ENCODE measurements at regions not wholly inside any gene's neighbourhood (a gene's known extent, or its start where the extent isn't known, plus 50 kb on each side); places are given as distances from the start of the nearest gene placed in this dataset.

DNA sequence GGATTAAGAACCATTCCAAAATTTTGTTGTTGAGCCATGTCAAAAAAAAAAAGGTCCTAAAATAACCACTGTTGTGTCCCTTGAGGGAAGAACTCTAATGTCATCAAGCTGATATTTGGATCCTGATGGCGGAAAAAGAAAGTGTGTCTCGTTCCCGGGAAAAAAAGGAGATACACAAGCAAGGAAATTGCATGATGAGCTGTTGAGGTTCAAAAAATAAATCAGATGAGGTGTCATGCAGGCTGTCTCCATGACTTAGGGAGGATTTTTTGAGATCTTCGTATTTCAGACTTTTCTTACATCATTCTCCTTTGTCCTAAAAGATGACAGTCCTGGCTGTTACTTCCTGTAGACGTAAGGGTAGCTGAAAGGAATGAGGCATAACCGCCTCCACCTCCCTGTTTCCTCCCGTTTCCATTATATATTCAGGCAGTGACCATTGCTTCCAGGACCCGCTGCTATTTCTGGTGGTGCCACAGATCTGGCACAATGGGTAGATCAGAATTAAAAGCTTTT is 117.3 kb upstream of the TNFAIP3 start:
- H4K20me1 ChIP-seq (ENCODE audit: control insufficient read depth, extremely low read depth, insufficient read depth, low read length), result no peaks in the 10 kb centered on the region
- H3K27me3 ChIP-seq (ENCODE audit: control insufficient read depth, insufficient read depth, low read length), result no peaks in the 10 kb centered on the region
- H3K27ac ChIP-seq (ENCODE audit: insufficient read depth, low read length), result no peak overlapping the region
- peak in 1 of 2 donors; percentile 45 for DNase-seq (ENCODE audit: low read depth in 2 of 2)
- no peaks in the 10 kb centered on the region for H3K36me3 ChIP-seq (ENCODE audit: control insufficient read depth, insufficient read depth, low read length)
- no peaks in the 10 kb centered on the region for H3K9me3 ChIP-seq (ENCODE audit: control insufficient read depth, insufficient read depth, low read depth, low read length)
- H3K79me2 ChIP-seq (ENCODE audit: control insufficient read depth, insufficient read depth, low read length), result no peaks in the 10 kb centered on the region
- H3K4me1 ChIP-seq (ENCODE audit: control insufficient read depth, extremely low read depth, insufficient read depth, low read length), result no peaks in the 10 kb centered on the region
- H3K9ac ChIP-seq (ENCODE audit: insufficient read depth, low read length), result no peak overlapping the region
- peak overlapping the region; percentile 36 for H2AFZ ChIP-seq (ENCODE audit: low read length)
- H3K4me3 ChIP-seq (replicated peaks in 1 of 4; ENCODE audit: control extremely low read depth in 1 of 4, insufficient read depth in 1 of 4, low read depth in 3 of 4, low read length in 4 of 4), result peak overlapping the region in 1 of 4 experiments; percentile 4
- peak overlapping the region; percentile 11 for H3K4me2 ChIP-seq (ENCODE audit: extremely low read depth, insufficient read depth, low read length)
- TF ChIP-seq, protein P1, sequence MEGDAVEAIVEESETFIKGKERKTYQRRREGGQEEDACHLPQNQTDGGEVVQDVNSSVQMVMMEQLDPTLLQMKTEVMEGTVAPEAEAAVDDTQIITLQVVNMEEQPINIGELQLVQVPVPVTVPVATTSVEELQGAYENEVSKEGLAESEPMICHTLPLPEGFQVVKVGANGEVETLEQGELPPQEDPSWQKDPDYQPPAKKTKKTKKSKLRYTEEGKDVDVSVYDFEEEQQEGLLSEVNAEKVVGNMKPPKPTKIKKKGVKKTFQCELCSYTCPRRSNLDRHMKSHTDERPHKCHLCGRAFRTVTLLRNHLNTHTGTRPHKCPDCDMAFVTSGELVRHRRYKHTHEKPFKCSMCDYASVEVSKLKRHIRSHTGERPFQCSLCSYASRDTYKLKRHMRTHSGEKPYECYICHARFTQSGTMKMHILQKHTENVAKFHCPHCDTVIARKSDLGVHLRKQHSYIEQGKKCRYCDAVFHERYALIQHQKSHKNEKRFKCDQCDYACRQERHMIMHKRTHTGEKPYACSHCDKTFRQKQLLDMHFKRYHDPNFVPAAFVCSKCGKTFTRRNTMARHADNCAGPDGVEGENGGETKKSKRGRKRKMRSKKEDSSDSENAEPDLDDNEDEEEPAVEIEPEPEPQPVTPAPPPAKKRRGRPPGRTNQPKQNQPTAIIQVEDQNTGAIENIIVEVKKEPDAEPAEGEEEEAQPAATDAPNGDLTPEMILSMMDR (conservative IDR thresholded peaks at IDR 0.05 in 1 of 2, IDR thresholded peaks at IDR 0.05 in 1 of 2; ENCODE audit: low read depth in 1 of 2, low read length in 2 of 2), result no peak
- no peak for TF ChIP-seq EZH2 (IDR thresholded peaks at IDR 0.05; ENCODE audit: low read length, missing control alignments)

DNA sequence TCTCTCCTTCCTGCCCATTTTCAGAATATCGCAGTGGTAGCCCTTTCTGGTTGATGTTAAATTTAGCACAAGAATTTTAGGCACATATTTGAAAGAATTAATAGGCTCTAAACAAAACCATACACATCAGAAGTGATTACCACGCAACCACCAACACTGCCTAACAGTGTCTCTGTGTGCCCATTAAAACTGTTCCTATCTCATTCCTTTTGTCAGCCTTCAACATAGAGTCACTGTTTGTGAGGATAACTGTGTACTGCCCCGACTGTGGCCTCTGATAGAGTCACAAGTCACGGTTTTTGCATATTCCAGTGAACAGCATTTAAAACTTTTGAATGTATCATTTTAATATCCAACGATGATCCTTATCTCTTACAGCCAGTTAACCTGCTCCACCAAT is 116.8 kb upstream of the TNFAIP3 start:
- no peaks in the 10 kb centered on the region for H3K4me1 ChIP-seq (ENCODE audit: control insufficient read depth, extremely low read depth, insufficient read depth, low read length)
- H2AFZ ChIP-seq (ENCODE audit: low read length), result no peak overlapping the region
- H3K4me3 ChIP-seq (replicated peaks in 1 of 4; ENCODE audit: control extremely low read depth in 1 of 4, insufficient read depth in 1 of 4, low read depth in 3 of 4, low read length in 4 of 4), result no peak overlapping the region

DNA sequence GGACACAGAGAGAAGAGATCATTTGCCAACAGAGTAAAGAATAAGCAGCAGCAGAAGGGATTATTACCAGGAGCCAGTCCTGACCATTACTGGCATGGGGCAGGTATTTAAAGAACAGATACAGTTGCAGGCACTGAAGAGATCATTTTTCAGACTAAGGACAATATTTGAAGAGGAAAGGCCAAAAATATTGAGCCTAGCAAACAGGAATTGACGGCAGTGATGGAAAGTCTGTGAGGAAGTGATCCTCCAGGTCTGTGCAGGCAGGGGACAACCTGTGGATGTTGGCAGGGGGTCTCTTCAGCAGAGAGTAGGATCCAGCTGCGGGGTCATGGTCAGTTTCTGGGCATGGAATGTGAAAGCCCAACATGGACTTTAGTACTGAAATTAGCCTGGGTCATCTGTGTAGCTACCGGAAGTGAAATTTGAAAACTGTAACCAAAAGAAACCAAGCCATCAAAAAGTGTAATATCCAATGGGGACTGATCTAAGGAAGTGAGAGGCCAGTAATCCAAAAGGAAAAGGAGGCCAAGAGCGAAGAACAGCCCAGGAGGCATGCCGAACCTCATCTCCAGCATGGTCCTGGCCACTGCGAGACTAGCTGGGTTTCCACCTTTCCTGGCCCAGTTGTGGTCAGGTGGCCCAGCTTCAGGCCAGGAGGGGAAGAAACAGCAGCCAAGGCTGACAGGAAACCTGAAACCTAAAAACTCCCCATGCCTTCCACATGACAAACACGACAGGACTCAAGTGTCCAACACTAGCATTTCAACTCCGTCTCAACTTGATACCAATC is 115.1 kb upstream of the TNFAIP3 start:
- no peaks in the 10 kb centered on the region for H3K4me1 ChIP-seq (ENCODE audit: control insufficient read depth, extremely low read depth, insufficient read depth, low read length)
- H4K20me1 ChIP-seq (ENCODE audit: control insufficient read depth, extremely low read depth, insufficient read depth, low read length), result no peaks in the 10 kb centered on the region
- no peak overlapping the region for H3K9ac ChIP-seq (ENCODE audit: insufficient read depth, low read length)
- TF ChIP-seq, protein P1 (conservative IDR thresholded peaks at IDR 0.05 in 1 of 2, IDR thresholded peaks at IDR 0.05 in 1 of 2; ENCODE audit: low read depth in 1 of 2, low read length in 2 of 2), result no peak
- TF ChIP-seq EZH2 (IDR thresholded peaks at IDR 0.05; ENCODE audit: low read length, missing control alignments), result no peak
- no peaks in the 10 kb centered on the region for H3K36me3 ChIP-seq (ENCODE audit: control insufficient read depth, insufficient read depth, low read length)
- no peaks in the 10 kb centered on the region for H3K27me3 ChIP-seq (ENCODE audit: control insufficient read depth, insufficient read depth, low read length)
- H3K27ac ChIP-seq (ENCODE audit: insufficient read depth, low read length), result no peak overlapping the region
- no peak overlapping the region for H2AFZ ChIP-seq (ENCODE audit: low read length)
- no peak overlapping the region for H3K4me3 ChIP-seq (replicated peaks in 1 of 4; ENCODE audit: control extremely low read depth in 1 of 4, insufficient read depth in 1 of 4, low read depth in 3 of 4, low read length in 4 of 4)
- H3K4me2 ChIP-seq (ENCODE audit: extremely low read depth, insufficient read depth, low read length), result no peak overlapping the region
- no peaks in the 10 kb centered on the region for H3K9me3 ChIP-seq (ENCODE audit: control insufficient read depth, insufficient read depth, low read depth, low read length)
- no peaks in the 10 kb centered on the region for H3K79me2 ChIP-seq (ENCODE audit: control insufficient read depth, insufficient read depth, low read length)
- no peak for DNase-seq (ENCODE audit: low read depth in 2 of 2)

More for the DNA sequence above, 116.8 kb upstream of the TNFAIP3 start:
- no peak for DNase-seq (ENCODE audit: low read depth in 2 of 2)
- Histone ChIP-seq H4K20me1 (ENCODE audit: control insufficient read depth, extremely low read depth, insufficient read depth, low read length) (no peaks in the 10 kb centered on the region), H3K27me3 (ENCODE audit: control insufficient read depth, insufficient read depth, low read length) (no peaks in the 10 kb centered on the region), H3K9ac (ENCODE audit: insufficient read depth, low read length) (no peak overlapping the region), H3K36me3 (ENCODE audit: control insufficient read depth, insufficient read depth, low read length) (no peaks in the 10 kb centered on the region), H3K9me3 (ENCODE audit: control insufficient read depth, insufficient read depth, low read depth, low read length) (no peaks in the 10 kb centered on the region), H3K27ac (ENCODE audit: insufficient read depth, low read length) (no peak overlapping the region), H3K79me2 (ENCODE audit: control insufficient read depth, insufficient read depth, low read length) (no peaks in the 10 kb centered on the region), H3K4me2 (ENCODE audit: extremely low read depth, insufficient read depth, low read length) (no peak overlapping the region)
- TF ChIP-seq, protein P1 (conservative IDR thresholded peaks at IDR 0.05 in 1 of 2, IDR thresholded peaks at IDR 0.05 in 1 of 2; ENCODE audit: low read depth in 1 of 2, low read length in 2 of 2), result no peak
